KMS-11 (cell line): ENCODE measurements at regions not wholly inside any gene's neighbourhood (a gene's known extent, or its start where the extent isn't known, plus 50 kb on each side); places are given as distances from the start of the nearest gene placed in this dataset.
"Not testable (repeated sequence)": the region's sequence is repeated elsewhere in the genome, so short reads cannot be mapped to it uniquely, and the experiment has no call there.

Experiments used
- H2AFZ ChIP-seq: fragments of 200-600 bp; sonication (generic); 2 replicates; pipeline ENCODE4 v1.6.1; 2016; ENCODE audit warnings: antibody characterized with exemption, mixed run types, low read depth
- H3K27ac ChIP-seq: fragments of 200-600 bp; sonication (generic); 2 replicates; pipeline ENCODE4 v1.6.1; 2016; ENCODE audit warnings: mild to moderate bottlenecking, mixed run types
- H3K27me3 ChIP-seq: fragments of 200-600 bp; sonication (generic); 2 replicates; pipeline ENCODE4 v1.6.1; 2017; ENCODE audit warnings: mild to moderate bottlenecking, low read depth, mixed run types, moderate library complexity; ENCODE audit not compliant: insufficient read depth
- H3K36me3 ChIP-seq: fragments of 200-600 bp; sonication (generic); 2 replicates; pipeline ENCODE4 v1.6.1; 2017; ENCODE audit warnings: mild to moderate bottlenecking, mixed run types; ENCODE audit not compliant: insufficient read depth
- H3K4me1 ChIP-seq: fragments of 200-600 bp; sonication (generic); 2 replicates; pipeline ENCODE4 v1.6.1; 2016; ENCODE audit warnings: mild to moderate bottlenecking, low read depth, mixed run types; ENCODE audit not compliant: poor library complexity, severe bottlenecking
- H3K4me2 ChIP-seq: fragments of 200-600 bp; sonication (generic); 2 replicates; pipeline ENCODE4 v1.7.0; 2016; ENCODE audit warnings: mild to moderate bottlenecking, mixed run types
- H3K4me3 ChIP-seq: fragments of 200-600 bp; sonication (generic); IDR thresholded peaks from 2 replicates; pipeline ENCODE4 v1.6.1; 2017; ENCODE audit warnings: low read depth, low read length, mixed read lengths; ENCODE audit not compliant: insufficient read depth
- H3K79me2 ChIP-seq: fragments of 200-600 bp; sonication (generic); 2 replicates; pipeline ENCODE4 v1.6.1; 2016; ENCODE audit warnings: low read depth, mixed run types; ENCODE audit not compliant: insufficient read depth
- H3K9ac ChIP-seq: fragments of 200-600 bp; sonication (generic); 2 replicates; pipeline ENCODE4 v1.6.1; 2016; ENCODE audit warnings: mild to moderate bottlenecking, mixed run types
- H4K20me1 ChIP-seq: fragments of 200-600 bp; sonication (generic); 2 replicates; pipeline ENCODE4 v1.6.1; 2016; ENCODE audit warnings: mild to moderate bottlenecking, mixed run types; ENCODE audit not compliant: insufficient read depth
- CTCF ChIP-seq: fragments of 200-600 bp; sonication (generic); conservative IDR thresholded peaks from 2 replicates; pipeline ENCODE4 v1.6.1; 2017; ENCODE audit warnings: low read depth, mild to moderate bottlenecking, antibody characterized with exemption, low read length, moderate library complexity, mixed read lengths

GRCh38 chr7:123327661-123328060 lies 127.9 kb upstream of the SLC13A1 start:
- Histone ChIP-seq H3K36me3 (no peaks in the 10 kb centered on the region), H3K4me2 (no peak overlapping the region), H3K9ac (no peak overlapping the region), H3K27me3 (no peaks in the 10 kb centered on the region), H3K79me2 (no peaks in the 10 kb centered on the region), H2AFZ (no peak overlapping the region), H3K27ac (no peak overlapping the region), H3K4me1 (peaks cover 10% of the 10 kb centered on the region), H4K20me1 (no peaks in the 10 kb centered on the region), H3K4me3 (no peak overlapping the region)
- no peak for TF ChIP-seq CTCF

GRCh38 chr7:123324283-123324682 lies 124.5 kb upstream of the SLC13A1 start:
- peaks cover 10% of the 10 kb centered on the region for H3K4me1 ChIP-seq
- TF ChIP-seq CTCF, result no peak
- no peak overlapping the region for H3K9ac ChIP-seq
- no peak overlapping the region for H3K4me2 ChIP-seq
- no peaks in the 10 kb centered on the region for H3K27me3 ChIP-seq
- H2AFZ ChIP-seq, result no peak overlapping the region
- no peak overlapping the region for H3K4me3 ChIP-seq
- H4K20me1 ChIP-seq, result no peaks in the 10 kb centered on the region
- no peak overlapping the region for H3K27ac ChIP-seq
- no peaks in the 10 kb centered on the region for H3K36me3 ChIP-seq
- no peaks in the 10 kb centered on the region for H3K79me2 ChIP-seq

- Histone ChIP-seq H3K4me2 (no peak overlapping the region), H4K20me1 (no peaks in the 10 kb centered on the region), H3K4me1 (peaks cover 5% of the 10 kb centered on the region), H3K36me3 (no peaks in the 10 kb centered on the region), H3K27me3 (no peaks in the 10 kb centered on the region), H3K79me2 (no peaks in the 10 kb centered on the region), H3K4me3 (no peak overlapping the region), H3K9ac (no peak overlapping the region), H3K27ac (no peak overlapping the region), H2AFZ (no peak overlapping the region)
- TF ChIP-seq CTCF, result no peak
These were observed 123.9 kb upstream of the SLC13A1 start for GRCh38 chr7:123323689-123324088.

- not testable (repeated sequence) for H3K36me3 ChIP-seq, H3K9ac ChIP-seq, H3K4me3 ChIP-seq, H4K20me1 ChIP-seq, H3K79me2 ChIP-seq, H3K27me3 ChIP-seq, H3K4me1 ChIP-seq, H3K4me2 ChIP-seq, H2AFZ ChIP-seq, H3K27ac ChIP-seq
These were observed 121.8 kb upstream of the SLC13A1 start for GRCh38 chr7:123321578-123321977.

GRCh38 chr7:123319911-123320310 lies 120.1 kb upstream of the SLC13A1 start:
- no peaks in the 10 kb centered on the region for H4K20me1 ChIP-seq
- H3K4me1 ChIP-seq, result no peaks in the 10 kb centered on the region
- H3K9ac ChIP-seq, result no peak overlapping the region
- no peak overlapping the region for H3K4me3 ChIP-seq
- H3K4me2 ChIP-seq, result no peak overlapping the region
- no peaks in the 10 kb centered on the region for H3K27me3 ChIP-seq
- TF ChIP-seq CTCF, result no peak
- no peak overlapping the region for H2AFZ ChIP-seq
- H3K79me2 ChIP-seq, result no peaks in the 10 kb centered on the region
- H3K27ac ChIP-seq, result no peak overlapping the region
- H3K36me3 ChIP-seq, result no peaks in the 10 kb centered on the region
